HG02571 (cell line): ENCODE measurements at regions not wholly inside any gene's neighbourhood (a gene's known extent, or its start where the extent isn't known, plus 50 kb on each side); places are given as distances from the start of the nearest gene placed in this dataset.
"Not testable (repeated sequence)": the region's sequence is repeated elsewhere in the genome, so short reads cannot be mapped to it uniquely, and the experiment has no call there.

ENCODE experiments used
- ATAC-seq: cut with Tn5 transposase; IDR thresholded peaks from one replicate; pipeline ENCODE4 v1.9.1; 2021; ENCODE audit warnings: mild to moderate bottlenecking, moderate library complexity; ENCODE audit not compliant: unreplicated experiment

- no peak for ATAC-seq
These were observed 244.4 kb upstream of the FOXN3 start for GRCh38 chr14:89661392-89661791.

- ATAC-seq: not testable (repeated sequence)
These were observed 243.7 kb upstream of the FOXN3 start for GRCh38 chr14:89660625-89661233.

- no peak for ATAC-seq
These were observed 243.1 kb upstream of the FOXN3 start for GRCh38 chr14:89660166-89660565.

- ATAC-seq: no peak
These were observed 242.1 kb upstream of the FOXN3 start for GRCh38 chr14:89658977-89659670.

- no peak for ATAC-seq
These were observed 240.0 kb upstream of the FOXN3 start for GRCh38 chr14:89657014-89657413.

GRCh38 chr14:89654998-89655397 is 238.0 kb upstream of the FOXN3 start:
- ATAC-seq: no peak

GRCh38 chr14:89652352-89652751 is 235.3 kb upstream of the FOXN3 start:
- no peak for ATAC-seq

- no peak for ATAC-seq
These were observed 234.8 kb upstream of the FOXN3 start for GRCh38 chr14:89651805-89652204.

- no peak for ATAC-seq
These were observed 233.3 kb upstream of the FOXN3 start for GRCh38 chr14:89650077-89650978.

- no peak for ATAC-seq
These were observed 232.5 kb upstream of the FOXN3 start for GRCh38 chr14:89649451-89650075.

- ATAC-seq: no peak
These were observed 231.9 kb upstream of the FOXN3 start for GRCh38 chr14:89648924-89649323.

- ATAC-seq: no peak
These were observed 231.5 kb upstream of the FOXN3 start for GRCh38 chr14:89648510-89648909.

- ATAC-seq: no peak
These were observed 229.9 kb upstream of the FOXN3 start for GRCh38 chr14:89646971-89647370.

- ATAC-seq: no peak
These were observed 227.6 kb upstream of the FOXN3 start for GRCh38 chr14:89644641-89645040.

GRCh38 chr14:89641495-89642175 is 224.6 kb upstream of the FOXN3 start:
- ATAC-seq: peak; percentile 97

- ATAC-seq: no peak
These were observed 223.1 kb upstream of the FOXN3 start for GRCh38 chr14:89640141-89640540.

GRCh38 chr14:89639687-89640086 is 222.7 kb upstream of the FOXN3 start:
- ATAC-seq: no peak

GRCh38 chr14:89638891-89639290 is 221.9 kb upstream of the FOXN3 start:
- ATAC-seq: no peak

GRCh38 chr14:89637581-89637980 is 220.5 kb upstream of the FOXN3 start:
- no peak for ATAC-seq

- ATAC-seq: no peak
These were observed 218.6 kb upstream of the FOXN3 start for GRCh38 chr14:89635615-89636014.

GRCh38 chr14:89634037-89634436 is 217.0 kb upstream of the FOXN3 start:
- ATAC-seq: no peak
